22Rv1 (cell line): ENCODE measurements at regions not wholly inside any gene's neighbourhood (a gene's known extent, or its start where the extent isn't known, plus 50 kb on each side); places are given as distances from the start of the nearest gene placed in this dataset.

Source experiments
- H3K27ac ChIP-seq: fragments of 450-650 bp; 2 replicates; pipeline ENCODE4 v1.5.1; 2017
- ZFX ChIP-seq: fragments of 450-650 bp; IDR thresholded peaks from 2 replicates; pipeline ENCODE4 v1.6.1; 2017; ENCODE audit warnings: antibody characterized with exemption, borderline replicate concordance
- TF ChIP-seq, protein P1 (sequence below): fragments of 450-650 bp; IDR thresholded peaks from 2 replicates; pipeline ENCODE4 v1.5.1; 2017; ENCODE audit warnings: mild to moderate bottlenecking

DNA sequence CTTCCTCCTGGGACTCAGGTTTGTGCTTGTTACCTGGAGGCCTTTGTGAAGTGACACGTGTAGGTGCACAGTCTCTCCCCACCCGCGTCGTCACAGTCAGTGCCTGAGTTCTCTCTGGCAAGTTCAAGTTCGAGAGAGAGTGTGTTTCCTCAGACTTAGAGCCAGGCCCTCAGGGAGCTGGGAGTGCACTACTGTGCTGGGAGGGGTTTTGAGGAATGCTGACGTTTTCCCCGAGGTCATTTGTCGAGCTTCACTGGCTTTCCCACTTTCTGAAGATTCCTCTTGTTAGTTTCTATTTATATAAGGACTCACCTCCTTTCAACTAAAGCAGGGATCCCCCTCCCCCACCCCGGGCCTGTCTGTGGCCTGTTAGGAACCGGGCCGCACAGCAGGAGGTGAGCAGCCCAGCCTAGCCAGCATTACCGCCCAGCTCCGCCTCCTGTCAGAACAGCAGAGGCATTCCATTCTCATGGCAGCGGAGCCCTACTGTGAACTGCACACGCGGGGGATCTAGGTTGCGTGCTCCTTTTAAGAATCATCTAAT lies 209.2 kb downstream of the DIRAS2 start:
- TF ChIP-seq, protein P1, sequence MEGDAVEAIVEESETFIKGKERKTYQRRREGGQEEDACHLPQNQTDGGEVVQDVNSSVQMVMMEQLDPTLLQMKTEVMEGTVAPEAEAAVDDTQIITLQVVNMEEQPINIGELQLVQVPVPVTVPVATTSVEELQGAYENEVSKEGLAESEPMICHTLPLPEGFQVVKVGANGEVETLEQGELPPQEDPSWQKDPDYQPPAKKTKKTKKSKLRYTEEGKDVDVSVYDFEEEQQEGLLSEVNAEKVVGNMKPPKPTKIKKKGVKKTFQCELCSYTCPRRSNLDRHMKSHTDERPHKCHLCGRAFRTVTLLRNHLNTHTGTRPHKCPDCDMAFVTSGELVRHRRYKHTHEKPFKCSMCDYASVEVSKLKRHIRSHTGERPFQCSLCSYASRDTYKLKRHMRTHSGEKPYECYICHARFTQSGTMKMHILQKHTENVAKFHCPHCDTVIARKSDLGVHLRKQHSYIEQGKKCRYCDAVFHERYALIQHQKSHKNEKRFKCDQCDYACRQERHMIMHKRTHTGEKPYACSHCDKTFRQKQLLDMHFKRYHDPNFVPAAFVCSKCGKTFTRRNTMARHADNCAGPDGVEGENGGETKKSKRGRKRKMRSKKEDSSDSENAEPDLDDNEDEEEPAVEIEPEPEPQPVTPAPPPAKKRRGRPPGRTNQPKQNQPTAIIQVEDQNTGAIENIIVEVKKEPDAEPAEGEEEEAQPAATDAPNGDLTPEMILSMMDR = no peak
- no peak for TF ChIP-seq ZFX

GRCh38 chr9:90441814-90442213 lies 200.8 kb downstream of the DIRAS2 start:
- H3K27ac ChIP-seq = no peak overlapping the region

More for the DNA sequence above, 209.2 kb downstream of the DIRAS2 start:
- H3K27ac ChIP-seq = peak overlapping the region; percentile 85

DNA sequence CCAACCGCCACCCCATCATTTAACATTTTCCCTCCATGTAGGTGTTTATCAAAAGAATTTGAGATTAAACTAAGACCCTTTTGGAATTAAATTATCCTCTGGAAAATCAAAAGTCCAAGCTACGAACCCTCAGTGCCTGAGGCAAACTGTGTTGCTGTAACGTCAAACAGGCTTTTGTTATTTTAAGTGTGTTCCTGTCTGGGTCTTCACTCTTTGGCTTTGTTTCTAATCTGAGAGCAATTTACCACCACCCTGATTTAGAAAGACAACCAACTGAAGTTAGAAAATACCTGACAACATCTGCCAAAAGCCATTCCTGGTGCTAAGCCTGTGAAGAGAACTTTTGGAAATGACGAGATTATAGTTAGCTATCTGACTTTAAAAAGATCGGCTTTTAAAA lies 199.9 kb downstream of the DIRAS2 start:
- no peak overlapping the region for H3K27ac ChIP-seq
- TF ChIP-seq, protein P1 = no peak
- no peak for TF ChIP-seq ZFX

More at GRCh38 chr9:90441814-90442213, 200.8 kb downstream of the DIRAS2 start:
- no peak for TF ChIP-seq ZFX
- TF ChIP-seq, protein P1 = no peak

GRCh38 chr9:90444609-90445204 lies 197.9 kb downstream of the DIRAS2 start:
- H3K27ac ChIP-seq = no peak overlapping the region
- TF ChIP-seq, protein P1 = no peak
- TF ChIP-seq ZFX = no peak

- TF ChIP-seq, protein P1 = no peak
- no peak for TF ChIP-seq ZFX
- H3K27ac ChIP-seq = no peak overlapping the region
These were observed 197.2 kb downstream of the DIRAS2 start for GRCh38 chr9:90445391-90445790.

DNA sequence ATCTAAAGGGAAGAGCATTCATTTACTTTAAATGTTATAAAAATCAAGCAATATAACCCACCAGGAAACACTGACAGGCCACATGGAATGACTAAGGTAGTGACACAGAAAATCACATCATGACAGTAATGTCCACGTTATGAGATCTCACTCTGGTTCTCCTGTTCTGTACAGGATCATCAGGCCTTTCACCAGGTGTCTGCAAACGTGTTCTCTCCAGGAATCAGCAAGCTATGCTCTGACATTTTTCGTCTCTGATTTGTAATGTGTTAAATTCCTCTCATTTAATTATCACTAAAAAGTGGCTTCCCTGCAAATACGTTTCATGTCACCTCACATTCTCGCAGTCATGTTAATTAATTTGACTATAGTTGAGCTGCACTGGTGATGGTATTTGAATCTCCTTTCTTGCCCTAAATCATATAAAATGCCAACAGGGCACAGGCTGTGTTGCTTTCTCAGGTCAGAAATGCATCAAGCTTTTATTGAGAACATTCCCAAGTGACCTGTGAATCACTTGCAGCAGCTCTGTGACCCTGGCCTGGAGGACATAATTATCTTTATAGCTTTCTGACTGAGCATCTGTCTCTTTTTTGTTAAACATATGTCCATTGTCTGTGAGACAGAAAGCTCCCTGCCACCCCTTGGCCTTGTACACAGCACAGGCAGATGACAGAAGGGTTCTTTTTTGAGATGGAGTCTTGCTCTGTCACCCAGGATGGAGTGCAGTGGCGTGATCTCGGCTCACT lies 196.2 kb downstream of the DIRAS2 start:
- no peak overlapping the region for H3K27ac ChIP-seq

More for the DNA sequence above, 196.2 kb downstream of the DIRAS2 start:
- TF ChIP-seq, protein P1 = no peak
- no peak for TF ChIP-seq ZFX
